ENCODE measurements at regions not wholly inside any gene's neighbourhood (a gene's known extent, or its start where the extent isn't known, plus 50 kb on each side); places are given as distances from the start of the nearest gene placed in this dataset.
"Not testable (repeated sequence)": the region's sequence is repeated elsewhere in the genome, so short reads cannot be mapped to it uniquely, and the experiment has no call there.

DNA sequence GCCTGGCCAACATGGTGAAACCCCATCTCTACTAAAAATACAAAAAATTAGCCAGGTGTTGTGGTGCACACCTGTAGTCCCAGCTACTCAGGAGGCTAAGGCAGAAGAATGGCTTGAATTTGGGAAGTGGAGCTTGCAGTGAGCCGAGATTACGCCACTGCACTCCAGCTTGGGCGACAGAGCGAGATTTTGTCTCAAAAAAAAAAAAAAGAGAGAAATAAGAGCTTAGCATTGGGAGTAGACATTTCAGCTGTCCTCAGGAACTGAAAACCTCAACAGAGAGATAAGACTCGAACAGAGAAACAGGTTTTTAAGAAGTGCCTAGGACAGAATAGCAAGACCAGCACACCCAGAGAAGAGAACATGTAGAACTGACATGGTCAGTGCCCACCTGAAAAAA lies 262.6 kb upstream of the RAB4A start:
- not testable (repeated sequence) for DNase-seq (ENCODE audit: low read depth)

DNA sequence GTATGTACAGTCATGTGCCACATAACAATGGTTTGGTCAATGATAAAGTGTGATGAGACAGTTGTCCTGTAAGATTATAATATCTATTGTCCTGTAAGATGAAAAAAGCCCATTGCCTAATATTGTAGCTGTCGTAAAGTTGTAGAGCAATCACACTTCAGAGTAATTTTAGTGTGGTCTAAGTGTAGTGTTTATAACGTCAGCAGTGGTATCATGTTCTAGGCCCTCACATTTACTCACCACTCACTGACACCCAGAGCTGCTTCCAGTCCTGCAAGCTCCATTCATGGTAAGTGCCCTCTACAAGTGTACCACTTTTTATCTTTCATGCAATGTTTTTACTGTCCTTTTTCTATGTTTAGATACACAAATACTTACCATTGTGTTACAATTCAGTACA lies 259.9 kb upstream of the RAB4A start:
- DNase-seq (ENCODE audit: low read depth) = no peak

DNA sequence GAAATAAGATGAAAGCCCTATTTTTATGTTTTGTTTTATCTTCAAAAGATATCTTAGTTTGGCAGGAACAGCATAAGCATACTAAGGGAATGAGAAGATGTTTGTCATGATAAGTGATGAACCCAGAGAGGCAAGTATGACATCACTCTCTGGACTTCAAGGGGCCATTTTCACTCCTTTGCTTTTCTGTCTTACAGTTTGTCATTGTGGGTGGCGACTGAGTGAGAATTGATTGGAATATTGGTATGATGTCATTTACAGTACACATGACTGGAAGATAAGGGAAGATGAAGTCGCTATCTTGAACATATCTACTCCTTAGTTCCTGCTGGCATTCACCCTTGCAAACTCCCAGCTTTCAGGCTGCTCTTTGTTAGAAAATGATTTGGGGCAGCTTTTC lies 258.1 kb upstream of the RAB4A start:
- DNase-seq (ENCODE audit: low read depth) = no peak

- no peak for DNase-seq (ENCODE audit: low read depth)
Observed at GRCh38 chr1:229013981-229014380, 256.9 kb upstream of the RAB4A start.

DNA sequence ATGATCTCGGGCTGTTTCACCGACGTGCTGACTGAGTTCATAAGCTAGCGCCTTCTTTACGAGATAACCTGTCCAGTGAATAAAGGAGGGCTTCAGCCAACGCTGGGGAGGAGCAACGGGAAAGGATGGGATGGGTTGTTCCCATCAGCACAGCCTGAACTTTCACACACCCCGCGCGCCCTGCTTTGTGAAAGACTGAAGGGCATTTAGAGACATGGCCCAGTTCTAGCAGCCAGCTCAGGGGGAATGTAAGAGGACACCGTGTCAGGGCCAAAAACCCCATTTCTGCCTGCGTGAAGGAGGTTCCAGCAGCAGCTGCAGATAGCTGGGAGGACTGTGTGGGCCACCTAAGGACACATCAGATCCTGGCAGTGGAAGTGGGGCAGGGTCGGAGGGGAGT lies 255.1 kb upstream of the RAB4A start:
- no peak for DNase-seq (ENCODE audit: low read depth)

DNA sequence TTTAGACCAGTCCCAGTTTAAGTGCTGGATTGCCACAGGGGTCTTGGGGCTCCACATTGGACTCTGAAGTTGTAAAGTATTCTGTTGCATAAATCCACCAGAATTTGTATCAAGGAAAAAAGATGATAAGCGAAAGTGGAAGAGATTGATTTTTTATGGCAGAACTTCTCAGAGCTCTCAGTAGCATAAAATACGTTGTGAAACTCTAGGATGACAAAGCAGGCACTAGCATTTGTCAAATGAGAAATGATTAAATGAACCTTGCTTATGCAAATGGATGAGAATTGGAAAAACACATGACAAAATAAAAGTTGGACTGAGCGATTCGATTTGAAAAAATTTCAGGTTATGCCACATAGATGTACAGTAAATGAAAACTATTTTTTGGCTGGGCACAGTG lies 253.8 kb upstream of the RAB4A start:
- DNase-seq (ENCODE audit: low read depth) = no peak

DNA sequence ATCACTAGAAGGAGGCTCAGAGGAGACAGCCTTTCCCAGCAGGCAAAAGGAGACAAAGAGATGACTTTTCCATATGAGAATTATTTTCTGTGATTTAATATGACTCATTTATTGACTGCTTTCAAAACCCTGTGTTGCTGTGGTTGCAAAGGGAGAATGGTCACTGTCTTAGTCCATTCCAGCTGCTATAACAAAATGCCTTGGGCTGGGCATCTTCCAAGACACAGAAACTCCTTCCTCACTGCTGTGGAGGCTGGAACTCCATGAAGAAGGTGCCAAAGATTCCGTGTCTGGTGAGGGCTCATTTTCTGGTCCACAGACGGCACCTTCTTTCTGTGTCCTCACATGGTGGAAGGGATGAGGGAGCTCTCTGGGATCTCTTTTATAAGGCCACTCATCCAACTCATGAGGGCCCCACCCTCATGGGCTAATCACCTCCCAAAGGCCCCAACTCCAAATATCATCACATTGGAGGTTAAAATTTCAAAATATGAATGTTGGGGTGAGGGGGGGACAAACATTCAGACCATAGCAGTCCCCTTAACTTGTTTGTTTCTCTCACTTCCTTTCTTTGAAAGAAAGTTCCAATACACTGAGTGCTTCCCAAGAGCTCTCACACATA lies 252.1 kb upstream of the RAB4A start:
- DNase-seq (ENCODE audit: low read depth) = no peak

GRCh38 chr1:229019663-229020271 lies 251.1 kb upstream of the RAB4A start:
- no peak for DNase-seq (ENCODE audit: low read depth)

- DNase-seq (ENCODE audit: low read depth) = not testable (repeated sequence)
Observed at GRCh38 chr1:229021034-229021433, 249.9 kb upstream of the RAB4A start.

DNA sequence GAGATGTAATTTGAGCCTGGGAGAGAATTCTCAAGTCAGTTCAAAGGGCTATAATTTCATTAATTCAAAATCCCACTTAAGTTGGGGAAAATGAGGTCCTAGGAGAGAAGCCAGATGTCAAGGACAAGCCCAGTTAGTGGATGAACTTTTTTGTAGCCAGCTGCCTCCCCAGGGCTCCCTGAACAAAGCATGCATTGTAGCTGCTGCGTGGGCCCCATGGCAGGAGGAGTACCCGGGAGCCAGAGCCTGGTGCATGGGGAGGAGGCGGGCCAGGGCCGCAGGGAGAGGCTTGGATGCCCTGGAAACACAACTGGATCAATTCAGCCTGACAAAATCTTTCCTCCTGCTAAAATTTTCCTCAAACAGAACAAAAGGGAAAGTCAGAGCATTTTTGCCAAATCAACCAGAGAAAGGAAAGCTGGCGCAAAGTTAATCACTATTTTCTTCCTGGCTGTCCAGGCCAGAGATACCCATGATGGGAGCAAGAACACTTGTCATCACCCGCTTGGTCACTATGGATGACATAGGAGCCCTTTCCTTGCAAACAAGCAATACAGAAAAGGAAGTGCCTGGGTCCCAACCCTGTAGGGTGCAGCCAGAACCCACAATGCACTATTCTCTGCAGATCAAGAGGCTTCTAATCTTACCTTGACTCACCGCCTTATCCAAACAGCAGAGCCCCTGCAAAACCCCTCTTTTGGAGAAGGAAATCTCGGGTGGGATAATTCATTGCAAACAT lies 248.1 kb upstream of the RAB4A start:
- DNase-seq (ENCODE audit: low read depth) = no peak

DNA sequence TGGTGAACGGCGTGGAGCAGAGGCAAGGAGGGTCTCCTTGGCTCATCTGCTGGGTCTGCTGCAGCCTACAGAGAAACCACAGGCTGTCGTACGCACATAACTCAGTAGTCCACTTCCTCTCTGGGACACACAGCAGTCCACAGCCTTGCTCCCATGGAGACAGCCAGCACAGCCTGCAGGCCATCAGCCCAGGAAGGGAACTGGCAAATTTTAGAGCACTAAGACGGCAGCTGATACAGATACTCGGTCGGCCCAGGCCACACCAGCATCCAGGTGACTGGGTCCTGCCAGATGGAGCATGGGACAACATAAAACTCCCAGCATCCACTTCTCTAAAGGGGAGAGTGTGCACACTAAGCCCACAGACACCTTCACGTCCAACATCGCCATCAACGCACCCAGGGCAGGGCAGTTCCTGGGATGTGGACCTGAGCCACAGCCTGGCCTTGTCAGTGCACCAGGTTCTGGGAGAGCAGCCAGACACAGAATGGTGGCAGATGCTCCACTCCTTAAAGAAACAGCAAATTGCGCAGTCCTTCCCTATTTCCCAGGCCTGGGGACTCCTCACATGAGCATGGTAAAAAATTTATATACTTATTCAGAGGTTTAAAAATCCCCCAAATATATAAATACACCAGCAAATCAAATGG lies 247.1 kb upstream of the RAB4A start:
- DNase-seq (ENCODE audit: low read depth) = no peak

DNA sequence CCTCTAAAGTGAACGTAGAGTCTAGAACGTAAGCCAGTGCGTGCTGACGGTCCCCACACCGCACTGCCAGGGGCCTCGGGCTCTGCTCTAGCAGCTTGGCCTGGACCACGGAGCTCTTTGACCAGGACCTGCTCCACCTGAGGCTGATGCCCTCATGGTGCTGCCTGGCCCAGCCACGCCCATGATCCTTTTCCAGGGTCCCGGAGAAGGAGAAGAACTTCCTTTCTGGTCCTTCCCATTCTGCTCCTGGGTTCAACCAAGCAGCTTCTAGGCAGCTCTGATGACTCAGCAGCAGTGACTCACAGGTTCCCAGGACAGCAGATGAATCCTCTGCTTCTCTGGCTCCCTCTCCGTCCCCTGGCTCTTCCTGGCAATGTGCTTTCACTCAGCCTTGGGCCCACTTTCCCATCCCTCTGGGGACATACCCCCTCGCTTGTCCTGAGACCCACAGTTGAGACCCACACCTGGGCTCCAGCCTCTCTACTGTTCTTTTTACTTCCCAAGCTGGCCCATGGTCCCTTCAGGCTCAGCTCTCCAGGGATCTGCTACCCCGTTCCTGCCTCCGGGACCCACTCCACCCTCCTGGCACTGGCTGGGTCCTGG lies 246.3 kb upstream of the RAB4A start:
- no peak for DNase-seq (ENCODE audit: low read depth)

DNA sequence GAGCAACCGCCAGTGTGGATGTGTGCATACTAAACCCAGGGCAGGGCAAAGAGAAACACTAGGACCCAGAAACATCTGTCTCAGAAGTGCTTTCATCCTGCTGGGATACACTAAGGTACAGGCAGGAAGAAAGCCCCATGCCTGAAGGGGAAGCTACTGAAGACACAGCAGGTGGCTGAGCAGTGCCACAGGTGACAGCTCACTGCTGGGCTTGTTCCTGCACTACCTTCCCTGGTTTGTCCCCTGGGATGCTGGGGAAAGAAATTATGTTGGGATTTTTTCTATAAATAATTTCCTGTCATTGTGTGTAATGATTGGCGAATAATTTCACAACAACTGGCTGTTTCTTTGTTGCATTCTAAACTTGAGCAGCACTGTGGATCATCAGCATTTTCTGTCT lies 245.3 kb upstream of the RAB4A start:
- no peak for DNase-seq (ENCODE audit: low read depth)

GRCh38 chr1:229027158-229027557 lies 243.8 kb upstream of the RAB4A start:
- DNase-seq (ENCODE audit: low read depth) = no peak

DNA sequence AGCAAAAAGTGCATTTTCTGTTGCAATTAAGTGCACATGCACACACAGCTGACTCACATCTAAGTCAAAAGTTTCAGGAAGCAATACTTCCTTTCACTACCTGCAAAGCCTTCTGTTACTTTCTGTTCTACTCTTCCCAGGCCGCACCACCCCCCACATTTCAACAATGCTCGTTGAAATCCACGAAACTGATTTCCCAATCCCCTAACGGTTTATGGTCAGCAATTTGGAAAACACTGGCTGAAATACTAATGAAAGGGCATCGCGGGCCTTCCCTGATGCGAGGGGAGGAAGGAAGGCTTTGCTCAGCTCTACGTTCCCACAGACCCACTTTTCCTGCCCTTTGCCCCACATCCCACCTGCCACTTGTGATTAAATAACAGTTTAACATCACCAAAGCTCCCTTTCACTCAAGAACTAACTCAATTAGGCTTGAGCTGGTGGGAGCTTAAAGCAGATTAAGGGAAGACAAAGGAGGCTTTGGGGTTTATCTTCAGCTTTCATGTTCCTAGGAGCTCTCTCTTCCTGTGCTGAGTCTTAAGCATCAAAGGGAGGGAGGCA lies 243.2 kb upstream of the RAB4A start:
- DNase-seq (ENCODE audit: low read depth) = no peak

- DNase-seq (ENCODE audit: low read depth) = no peak
Observed at GRCh38 chr1:229028544-229028943, 242.4 kb upstream of the RAB4A start.

DNA sequence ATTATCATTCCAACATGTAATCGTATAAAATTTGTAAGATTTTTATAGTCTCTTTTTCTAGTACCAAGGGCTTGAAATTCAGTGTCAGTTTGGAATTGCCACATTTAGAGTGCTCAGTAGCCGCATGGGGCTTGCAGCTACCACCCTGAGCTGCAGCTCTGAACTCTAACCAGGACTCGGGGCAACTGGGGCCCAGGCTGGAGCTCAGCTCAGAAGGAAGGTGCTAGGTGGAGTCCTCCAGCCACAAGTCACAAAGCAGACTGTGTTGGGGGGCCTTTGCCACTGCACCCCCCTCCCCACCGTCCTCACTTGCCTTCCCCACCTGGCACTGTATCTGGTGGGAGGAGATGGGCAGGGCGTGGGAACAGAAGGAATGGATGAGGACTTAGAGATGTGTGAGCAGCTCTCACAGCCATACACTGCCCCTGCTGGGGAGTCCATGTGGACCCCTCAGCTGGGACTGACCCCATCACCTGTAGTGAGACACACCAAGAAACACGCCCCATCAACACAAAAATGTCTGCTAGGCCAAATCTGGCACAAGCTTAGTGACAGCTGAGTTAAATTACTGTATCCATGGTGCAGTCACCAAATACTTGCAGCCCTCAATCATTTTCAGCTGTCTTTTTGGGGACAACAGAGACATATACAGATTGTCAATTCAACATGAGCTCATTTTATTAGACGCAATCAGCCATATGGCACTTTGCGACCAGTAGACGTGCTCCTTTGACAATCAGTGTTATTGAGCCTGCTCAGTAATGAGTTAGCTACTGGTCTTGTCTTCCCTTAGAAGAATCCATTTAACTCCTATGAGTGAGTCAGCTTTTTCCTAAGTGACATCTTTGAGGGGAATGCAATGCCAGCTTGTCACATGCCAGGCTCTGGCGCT lies 241.7 kb upstream of the RAB4A start:
- no peak for DNase-seq (ENCODE audit: low read depth)

- DNase-seq (ENCODE audit: low read depth) = no peak
Observed at GRCh38 chr1:229029879-229030235, 241.1 kb upstream of the RAB4A start.

GRCh38 chr1:229030630-229031029 lies 240.3 kb upstream of the RAB4A start:
- DNase-seq (ENCODE audit: low read depth) = no peak

DNA sequence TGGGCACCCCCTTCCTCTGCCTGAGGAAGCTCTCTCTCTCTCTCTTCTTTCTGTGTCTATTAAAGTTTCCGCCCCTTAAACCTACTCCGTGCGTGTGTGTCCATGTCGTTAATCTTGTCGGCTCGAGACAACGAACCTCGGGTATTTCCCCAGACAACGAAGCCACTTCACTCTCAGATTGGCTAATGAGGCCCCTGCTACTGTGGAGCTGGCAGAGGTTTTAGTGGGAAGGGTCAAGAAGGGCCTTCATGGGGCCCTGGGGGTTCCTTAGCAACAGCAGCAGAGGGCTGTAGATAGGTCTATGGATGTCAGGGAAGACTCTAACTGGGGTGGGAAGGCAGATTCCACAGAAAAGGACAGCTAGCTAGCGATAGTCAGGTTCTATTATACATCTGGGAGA lies 239.8 kb upstream of the RAB4A start:
- no peak for DNase-seq (ENCODE audit: low read depth)
